HG02588 (cell line): ENCODE measurements at regions not wholly inside any gene's neighbourhood (a gene's known extent, or its start where the extent isn't known, plus 50 kb on each side); places are given as distances from the start of the nearest gene placed in this dataset.
"Not testable (repeated sequence)": the region's sequence is repeated elsewhere in the genome, so short reads cannot be mapped to it uniquely, and the experiment has no call there.

Source experiments
- ATAC-seq: cut with Tn5 transposase; IDR thresholded peaks from one replicate; pipeline ENCODE4 v1.9.1; 2021; ENCODE audit warnings: mild to moderate bottlenecking, moderate library complexity; ENCODE audit not compliant: unreplicated experiment

DNA sequence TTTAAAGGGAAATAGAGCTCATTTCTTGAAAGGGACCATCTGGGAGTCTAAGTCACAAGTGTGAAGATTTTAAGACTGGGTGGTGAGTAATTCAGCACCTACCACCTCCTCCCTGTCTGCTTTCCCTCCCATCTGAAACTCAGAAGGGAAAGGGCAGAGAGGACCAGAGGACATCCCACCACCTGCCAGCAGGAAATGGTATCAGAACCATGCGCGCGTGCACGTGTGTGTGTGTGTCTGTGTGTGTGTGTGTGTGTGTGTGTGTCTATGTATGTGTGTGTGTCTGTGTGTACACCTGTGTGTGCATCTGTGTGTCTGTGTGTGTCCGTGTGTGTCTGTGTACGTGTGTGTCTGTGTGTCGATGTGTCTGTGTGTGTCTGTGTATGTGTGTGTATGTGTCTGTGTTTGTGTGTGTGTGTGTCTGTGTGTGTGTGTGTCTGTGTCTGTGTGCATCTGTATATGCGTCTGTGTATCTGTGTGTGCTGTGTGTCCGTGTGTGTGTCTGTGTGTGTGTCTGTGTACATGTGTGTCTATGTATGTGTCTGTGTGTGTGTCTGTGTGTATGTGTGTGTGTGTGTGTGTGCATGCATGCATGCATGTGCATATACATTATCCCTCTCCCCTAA is 76.8 kb downstream of the ZFP36L2 start:
- ATAC-seq = no peak

DNA sequence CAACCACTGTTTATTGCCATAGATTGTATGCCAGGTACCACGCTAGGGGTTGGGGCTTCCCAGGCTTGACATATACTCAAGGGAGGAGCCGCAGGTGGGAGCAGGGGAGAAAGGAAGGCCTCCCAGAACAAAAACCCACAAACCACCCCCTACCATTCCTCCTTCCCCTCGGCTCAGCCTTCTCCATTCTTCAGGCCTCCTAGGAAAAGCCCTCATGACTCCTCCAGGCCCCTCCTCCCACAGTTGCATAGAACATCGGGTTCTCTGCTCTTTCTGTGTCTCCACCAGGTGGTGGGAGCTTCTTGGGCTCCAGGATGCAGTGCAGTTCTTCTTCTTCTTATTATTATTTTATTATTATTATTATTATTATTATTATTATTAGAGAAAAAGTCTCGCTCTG is 80.3 kb downstream of the ZFP36L2 start:
- ATAC-seq = no peak

DNA sequence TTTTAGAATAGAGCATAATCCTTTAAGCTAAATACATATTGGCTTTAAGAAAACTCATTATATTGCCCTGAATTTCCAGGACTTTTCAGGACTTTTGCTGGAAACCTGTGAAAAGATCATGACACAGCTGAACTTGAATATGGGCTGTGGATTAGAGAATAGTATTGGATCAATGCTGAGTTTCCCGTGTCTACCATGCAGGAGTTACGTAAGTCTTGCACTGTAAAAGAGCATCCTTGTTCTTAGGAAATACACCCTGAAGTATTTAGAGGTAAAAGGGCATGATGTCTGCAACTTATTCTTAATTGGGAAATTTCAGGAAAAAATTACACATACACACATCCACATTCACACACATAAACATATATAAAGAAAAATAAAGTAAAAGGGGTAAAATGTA is 82.1 kb downstream of the ZFP36L2 start:
- ATAC-seq = no peak

DNA sequence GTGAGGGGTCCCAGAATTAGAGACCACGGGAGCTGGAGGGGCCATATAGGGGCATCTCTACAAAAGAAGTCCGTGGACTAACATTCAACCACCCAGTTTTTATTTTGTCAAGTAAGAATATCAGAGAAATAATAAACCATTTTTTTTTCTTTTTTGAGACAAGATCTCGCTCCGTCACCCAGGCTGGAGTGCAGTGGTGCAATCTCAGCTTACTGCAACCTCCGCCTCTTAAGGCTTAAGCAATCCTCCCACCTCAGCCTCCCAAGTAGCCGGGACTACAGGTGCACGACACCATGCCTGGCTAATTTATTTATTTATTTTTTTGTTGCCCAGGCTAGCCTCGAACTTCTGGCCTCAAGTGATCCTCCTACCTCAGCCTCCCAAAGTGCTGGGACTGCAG is 82.7 kb downstream of the ZFP36L2 start:
- no peak for ATAC-seq

DNA sequence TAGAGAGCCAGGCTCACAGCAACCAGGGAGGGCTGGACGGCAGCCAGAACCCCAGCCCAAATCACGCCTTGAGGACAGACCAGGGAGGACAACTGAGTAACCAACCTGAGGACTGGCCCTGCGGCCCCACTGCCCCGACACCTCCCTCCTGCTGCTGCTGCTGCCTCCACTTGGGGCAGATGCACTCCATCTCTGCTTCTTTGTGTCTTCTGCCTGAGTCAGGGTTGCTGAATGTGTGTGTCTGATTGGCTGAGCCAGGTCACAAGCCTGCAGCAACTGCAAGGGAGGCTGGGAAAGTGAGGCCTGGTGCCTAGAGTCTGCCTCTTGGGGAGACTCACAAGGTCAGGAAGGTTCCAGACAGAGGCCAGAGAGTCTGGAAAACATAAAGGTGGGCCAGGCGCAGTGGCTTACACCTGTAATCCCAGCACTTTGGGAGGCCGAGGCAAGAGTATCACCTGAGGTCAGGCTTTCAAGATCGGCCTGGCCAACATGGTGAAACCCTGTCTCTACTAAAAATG is 83.4 kb downstream of the ZFP36L2 start:
- ATAC-seq = no peak

DNA sequence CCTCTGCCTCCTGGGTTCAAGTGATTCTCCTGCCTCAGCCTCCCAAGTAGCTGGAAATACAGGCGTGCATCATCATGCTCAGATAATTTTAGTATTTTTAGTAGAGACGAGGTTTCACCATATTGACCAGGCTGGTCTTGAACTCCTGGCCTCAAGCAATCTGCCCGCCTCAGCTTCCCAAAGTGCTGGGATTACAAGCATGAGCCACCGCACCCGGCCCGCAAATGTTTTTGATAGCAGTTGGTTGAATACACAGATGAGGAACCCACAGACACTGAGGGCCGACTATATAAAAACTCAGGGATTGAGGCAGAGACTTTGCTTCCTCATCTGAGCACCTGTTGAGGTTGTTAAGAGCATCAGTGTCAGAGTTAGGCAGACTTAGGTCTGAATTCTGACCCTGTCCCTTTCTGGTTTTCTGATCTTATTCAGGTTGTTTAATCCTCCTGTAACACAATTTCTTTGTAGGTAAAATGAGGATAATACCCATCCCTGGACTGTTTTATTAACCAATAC is 84.7 kb downstream of the ZFP36L2 start:
- ATAC-seq = not testable (repeated sequence)

DNA sequence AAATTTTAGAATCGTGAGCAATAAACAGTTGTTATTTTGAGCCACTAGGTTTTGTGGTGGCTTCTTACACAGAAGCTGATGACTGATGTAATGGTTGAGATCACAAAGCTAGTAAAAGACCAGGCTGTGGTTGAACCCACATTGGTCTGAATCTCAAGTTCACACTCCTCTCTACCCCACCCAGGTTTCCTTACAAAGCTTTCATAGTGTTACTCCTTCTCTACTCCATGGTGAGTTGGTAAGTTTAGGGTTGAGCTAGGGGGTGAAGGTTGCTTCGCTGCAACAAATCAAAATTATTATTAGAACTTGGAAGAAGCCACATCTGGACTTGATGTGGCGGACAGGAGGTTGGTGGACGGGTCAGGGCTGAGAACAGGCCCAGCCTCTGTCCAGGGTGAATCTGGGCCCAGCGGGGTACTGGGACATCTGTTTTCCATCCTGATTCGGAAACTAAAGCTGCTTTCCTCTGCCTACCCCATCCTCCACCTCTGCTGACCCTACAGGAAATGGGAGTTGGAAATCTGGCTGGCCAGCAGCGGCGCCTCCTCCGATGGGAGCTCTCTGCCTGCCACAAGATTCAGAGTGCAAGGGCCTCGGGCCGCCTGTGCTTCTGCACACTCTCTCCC is 86.3 kb downstream of the ZFP36L2 start:
- no peak for ATAC-seq

DNA sequence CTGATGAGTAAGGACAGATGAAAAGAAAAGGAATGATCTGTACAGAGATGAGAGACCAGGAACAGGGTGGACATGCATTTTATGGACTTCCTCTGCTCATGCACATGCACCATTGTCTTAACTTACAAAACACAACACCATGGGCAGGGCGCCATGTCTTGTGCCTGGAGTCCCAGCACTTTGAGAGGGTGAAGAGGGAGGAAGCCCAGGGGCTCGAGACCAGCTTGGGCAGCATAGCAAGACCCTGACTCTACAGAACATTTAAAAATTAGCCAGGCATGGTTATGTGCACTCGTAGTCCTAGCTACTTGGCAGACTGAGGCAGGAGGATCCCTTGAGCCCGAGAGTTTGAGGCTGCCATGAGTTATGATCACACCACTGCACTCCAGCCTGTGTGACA is 86.9 kb downstream of the ZFP36L2 start:
- no peak for ATAC-seq

DNA sequence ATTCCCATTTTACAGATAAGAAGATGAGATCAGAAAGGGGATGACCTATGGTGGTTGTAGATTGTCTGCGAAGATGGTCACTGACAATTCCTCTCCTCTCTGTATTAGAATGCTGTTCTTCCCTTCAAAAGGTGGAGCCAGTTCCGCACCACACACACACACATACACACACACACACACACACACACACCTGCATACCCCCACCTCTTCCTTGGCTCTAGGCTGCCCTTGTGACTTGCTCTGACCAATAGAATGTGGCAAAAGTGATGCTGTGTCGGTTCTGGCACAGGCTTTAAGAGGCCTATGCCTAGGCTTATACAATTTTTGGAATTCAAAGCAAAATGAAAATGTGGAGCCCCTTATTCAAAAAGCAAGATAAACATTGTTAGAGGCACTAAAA is 88.0 kb downstream of the ZFP36L2 start:
- ATAC-seq = no peak

DNA sequence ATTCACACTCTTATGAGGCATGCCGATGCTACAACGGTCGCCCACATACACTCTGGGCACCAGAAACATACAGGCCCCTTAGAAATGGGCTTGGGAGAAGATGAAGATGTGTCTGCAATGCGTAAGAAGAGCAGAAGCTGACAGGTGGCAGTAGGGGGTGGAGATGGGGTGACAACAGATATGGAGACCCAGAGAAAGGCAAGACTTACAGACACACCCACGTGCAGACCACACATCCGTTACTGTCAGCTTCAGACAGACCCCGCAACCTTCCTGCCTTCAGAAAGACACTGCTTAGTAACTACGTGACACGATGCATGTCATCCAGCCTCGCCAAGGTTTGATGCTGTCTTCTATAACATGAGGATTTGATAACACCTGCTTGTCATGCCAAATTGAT is 89.5 kb downstream of the ZFP36L2 start:
- ATAC-seq = no peak

DNA sequence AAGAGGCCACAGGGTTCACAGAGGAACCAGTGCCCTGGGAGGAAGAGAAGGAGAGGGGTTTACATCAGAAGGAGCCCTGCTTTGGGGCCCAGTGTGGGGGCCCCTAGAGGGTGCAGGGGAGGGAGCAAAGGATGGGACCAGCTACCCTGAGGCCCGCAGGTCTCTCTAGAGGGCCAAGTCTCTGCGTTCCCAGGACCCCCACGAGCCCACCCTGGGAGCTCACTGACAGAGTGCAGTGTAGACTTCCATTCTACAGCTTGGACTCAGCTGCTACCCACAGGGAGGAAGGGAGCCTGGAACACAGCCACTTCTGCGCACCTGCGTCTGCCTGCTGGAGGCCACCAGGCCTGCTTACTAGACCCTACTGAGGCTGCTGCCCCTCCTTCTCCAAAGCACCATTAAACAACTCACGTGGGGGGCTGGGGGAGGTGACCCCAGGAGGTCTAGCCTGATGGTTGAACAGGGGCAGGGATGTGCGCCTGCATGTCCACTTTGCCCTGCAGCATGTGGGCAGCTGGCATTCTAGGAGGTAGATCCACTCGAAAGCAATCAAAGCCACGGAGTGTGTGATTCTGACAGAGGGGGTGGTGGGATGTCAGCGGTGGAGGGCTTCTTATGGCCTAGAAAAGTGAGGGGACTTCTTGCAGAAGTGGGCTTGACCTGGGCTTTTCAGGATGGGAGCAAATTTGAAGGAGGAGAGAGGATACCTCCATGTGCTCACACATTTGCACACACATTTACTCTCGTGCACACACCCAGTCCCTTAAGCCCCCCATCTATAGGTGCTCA is 90.2 kb downstream of the ZFP36L2 start:
- ATAC-seq = no peak

DNA sequence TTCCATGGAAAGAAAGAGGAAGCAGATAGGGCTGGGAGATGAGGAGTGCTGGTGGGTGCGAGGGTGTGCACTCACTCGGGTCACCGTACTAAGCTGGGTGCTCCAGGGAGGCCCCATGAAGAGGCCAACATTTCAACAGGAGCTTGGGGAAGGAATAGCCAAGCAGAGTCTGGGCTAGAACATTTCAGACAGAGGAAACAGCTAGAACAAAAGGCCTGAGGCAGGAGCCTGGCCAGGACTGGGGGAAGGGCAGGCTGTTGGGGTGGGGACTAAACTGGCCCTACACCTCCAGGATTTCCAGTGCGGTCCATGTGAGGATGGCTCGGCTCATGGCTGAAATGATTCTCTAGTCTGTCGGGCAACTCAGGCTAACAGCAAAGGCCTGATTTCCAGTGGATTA is 90.8 kb downstream of the ZFP36L2 start:
- no peak for ATAC-seq

DNA sequence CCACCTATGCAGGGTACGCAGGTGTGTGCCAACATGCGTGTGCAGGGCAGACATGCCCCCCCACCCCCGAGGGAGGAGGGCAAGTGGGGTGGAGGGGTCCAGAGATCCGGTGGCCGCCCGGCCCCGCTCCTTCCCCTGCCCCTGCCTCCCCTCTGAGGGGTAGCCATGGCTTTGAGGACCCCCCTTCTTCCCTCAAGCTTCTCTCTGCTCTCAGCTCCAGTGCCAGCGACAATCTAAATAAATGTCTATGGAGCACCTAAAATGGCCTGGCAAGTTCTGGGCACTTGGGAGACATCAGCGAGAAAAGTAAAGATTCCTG is 91.9 kb downstream of the ZFP36L2 start:
- no peak for ATAC-seq

DNA sequence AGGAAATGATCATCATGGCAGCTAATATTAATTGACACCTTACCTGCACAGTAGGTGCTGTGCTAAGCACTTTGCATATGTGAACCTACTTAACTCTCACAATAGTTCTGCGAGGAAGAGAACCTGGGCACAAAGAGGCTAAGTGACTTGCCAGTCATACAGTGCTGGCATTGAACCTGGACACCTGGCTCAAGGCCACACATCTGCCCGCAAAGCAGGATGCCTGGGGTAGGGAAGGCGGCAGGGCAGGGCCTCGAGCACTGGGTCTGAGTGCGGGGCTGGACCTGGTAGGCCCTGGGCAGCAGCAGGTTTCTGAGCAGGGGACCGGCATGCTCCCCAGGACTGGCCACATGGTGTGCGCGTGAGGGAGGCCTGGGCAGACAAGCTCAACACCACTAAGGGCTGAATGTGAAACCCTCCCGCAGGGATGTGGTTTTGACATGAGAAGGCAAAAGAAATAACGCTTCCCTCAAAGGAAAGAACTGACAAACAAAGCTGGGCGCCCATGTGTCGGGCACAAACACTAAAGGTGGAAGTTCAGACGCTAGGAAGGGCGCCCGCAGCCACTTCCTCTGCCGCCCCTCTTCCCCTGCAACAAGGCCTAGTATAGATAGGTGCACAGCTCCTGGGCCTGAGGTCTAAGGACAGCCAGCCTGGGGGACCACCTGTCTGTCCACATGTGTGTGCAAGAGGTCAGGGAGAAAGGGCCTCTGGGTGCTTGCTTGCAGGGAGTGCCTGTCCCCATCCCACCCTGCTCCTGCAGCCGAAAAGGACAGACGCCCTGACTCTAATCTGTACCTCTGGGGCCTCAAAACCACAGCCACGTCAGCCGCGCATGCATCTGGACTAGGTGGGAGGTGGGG is 92.5 kb downstream of the ZFP36L2 start:
- ATAC-seq = no peak

DNA sequence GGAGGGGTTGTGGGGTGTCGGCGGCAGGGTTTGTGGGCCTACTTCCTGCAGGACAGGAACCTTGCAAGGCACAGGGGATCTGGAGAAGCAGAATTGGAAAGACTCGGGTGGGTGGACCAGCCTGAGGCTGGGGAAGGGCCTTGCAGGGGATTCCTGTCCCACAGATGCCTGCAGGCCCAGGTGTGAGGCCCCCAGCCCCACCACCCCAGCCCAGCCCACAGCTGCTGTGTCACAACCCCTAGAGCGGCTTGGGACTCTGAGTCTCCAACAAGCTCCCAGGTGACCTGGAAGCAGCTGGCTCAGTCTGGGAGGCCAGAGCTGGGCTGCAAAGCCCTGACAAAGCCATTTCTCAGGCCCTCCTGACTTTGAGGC is 93.1 kb downstream of the ZFP36L2 start:
- no peak for ATAC-seq

DNA sequence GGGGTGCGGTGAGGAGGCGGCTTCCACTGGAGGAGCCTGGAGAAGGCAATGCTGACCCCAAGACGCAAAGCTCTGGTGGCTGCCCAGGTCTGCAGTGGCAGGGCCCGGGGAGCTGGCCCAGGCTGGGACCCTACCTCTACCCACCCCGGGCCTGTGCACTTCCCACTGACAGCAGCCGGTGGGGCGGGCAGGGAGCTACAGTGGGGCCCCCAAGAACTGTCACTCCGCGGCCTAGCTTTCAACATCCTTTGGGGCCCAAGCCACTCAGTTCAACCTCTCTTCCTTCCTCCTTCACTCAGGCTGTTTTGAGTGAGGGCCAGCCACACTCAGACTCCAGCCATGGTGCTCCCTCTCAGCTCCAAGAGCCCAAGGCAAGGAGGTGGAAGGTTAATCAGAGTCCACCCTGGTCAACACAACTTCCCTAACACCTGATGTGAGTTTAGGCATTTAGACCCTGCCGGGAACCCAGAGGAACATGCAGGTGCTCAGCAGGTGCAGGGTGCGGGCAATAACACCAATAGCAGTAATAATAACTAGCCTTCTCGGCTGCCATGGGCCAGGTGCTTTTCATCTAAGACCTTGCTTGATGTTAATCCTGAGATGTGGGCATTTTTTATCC is 93.6 kb downstream of the ZFP36L2 start:
- no peak for ATAC-seq

DNA sequence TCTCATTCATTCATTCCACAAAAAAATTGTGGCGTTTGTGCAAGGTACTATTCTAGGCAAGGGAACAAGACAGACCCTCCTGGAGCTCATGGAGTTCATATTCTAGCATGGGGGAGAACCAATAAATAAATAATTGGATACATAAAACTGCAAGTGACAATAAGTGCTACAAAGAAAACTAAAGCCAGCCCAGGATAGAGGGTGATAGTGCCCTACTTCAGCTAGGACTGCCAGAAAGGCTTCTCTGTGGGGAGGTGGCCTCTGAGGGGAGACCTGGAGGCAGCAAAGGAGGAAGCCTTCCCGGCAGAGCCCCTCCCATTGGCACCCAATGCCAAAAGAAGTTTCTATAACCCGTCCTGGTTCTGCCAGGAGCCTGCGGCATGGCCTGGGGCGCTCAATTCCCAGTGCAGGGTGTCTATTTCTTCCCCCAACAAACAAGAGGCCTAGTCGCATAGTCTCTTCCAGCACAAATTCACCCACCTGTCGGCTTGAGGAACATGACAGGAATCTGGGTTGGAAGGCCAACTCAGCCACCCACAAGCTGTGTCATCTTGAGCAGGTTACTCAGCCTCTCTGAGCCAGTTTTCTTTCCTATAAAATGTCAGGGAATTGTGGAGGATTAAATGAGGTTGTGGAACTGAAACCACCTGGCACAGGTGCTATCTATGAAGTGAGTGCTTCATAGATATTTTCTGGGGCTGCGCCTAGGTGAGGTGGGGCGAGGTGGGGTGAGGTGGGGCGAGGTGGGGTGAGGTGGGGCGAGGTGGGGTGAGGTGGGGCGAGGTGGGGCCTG is 94.3 kb downstream of the ZFP36L2 start:
- ATAC-seq = no peak

DNA sequence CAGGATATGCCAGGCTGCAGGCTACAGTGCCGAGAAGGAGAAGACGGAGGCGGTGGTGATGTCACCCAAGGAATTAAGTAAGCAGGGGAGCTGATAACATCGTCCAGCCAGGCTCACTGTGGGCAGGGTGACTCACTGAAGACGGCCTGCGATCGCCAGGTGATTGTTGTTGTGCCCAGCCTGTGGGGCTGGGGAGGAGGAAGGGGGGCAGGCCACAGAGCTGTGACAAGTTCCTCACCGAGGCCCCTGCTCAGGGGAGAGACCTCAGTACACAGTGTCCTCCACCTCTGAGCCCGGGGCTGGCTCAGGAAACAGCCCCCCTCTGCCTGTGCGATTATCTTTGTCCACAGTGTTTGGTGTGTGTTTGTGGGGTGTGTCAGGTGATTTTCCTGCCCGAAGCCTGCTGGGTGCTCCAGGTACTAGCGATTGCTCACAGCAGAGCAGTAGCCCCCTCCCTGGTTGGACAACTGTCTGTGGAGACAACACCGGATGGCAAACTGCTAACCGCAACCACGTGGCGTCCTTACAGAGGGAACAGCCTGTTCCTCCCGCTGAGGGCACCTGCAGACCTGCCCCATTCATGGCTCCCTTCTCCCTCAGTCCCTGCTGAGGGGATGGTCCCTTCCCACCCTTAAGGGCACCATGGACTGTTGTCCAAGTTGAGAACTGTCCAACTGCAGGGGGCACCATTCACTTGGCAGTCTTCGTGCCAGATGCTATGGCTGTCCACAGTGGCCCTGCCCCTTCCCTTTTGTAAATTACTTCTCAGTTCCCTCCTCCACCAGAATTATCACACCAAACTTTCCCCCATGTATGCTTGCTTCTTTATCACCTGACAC is 95.1 kb downstream of the ZFP36L2 start:
- ATAC-seq = peak; percentile 45

DNA sequence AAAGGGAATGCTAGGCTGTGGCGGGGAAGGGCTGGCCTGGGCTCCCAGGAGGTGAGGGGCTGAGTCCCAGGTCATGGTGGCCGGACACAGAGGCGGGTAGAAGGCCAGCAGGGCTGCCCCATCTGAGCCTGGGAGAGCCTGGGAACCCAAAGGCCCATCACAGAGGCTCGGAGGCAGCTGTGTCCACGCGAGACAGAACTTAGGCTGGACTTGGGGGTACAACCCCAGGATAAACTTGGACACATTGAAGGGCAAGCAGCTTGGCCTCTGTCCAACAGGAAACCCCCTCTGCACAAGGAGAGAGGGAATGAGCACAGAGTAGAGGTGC is 95.9 kb downstream of the ZFP36L2 start:
- no peak for ATAC-seq
